ENCODE measurements at regions not wholly inside any gene's neighbourhood (a gene's known extent, or its start where the extent isn't known, plus 50 kb on each side); places are given as distances from the start of the nearest gene placed in this dataset.

- Mint-ChIP-seq H3K4me1 (ENCODE audit: insufficient read depth, unreplicated experiment) (no peaks in the 10 kb centered on the region), H3K27ac (ENCODE audit: low read depth, unreplicated experiment) (no peak overlapping the region), H3K36me3 (ENCODE audit: insufficient read depth, unreplicated experiment) (no peaks in the 10 kb centered on the region), H3K4me3 (ENCODE audit: unreplicated experiment) (no peak overlapping the region), H3K27me3 (ENCODE audit: insufficient read depth, unreplicated experiment) (no peaks in the 10 kb centered on the region), H3K9me3 (ENCODE audit: unreplicated experiment) (no peaks in the 10 kb centered on the region)
- no peak for TF ChIP-seq CTCF (IDR thresholded peaks at IDR 0.05; ENCODE audit: unreplicated experiment)
- CTCF ChIA-PET: no interaction called here
- POLR2A ChIA-PET: interaction anchor here (0.6 to 1.0 kb wide), 3 partner anchors 11 to 322 kb away, joined by 3 to 4 read pairs (median 3); no protein-coding TSS in a partner anchor
- BruUV-seq (replicated peaks): no TSS peak
- intact Hi-C loops (cut with micrococcal nuclease): no loop called here
- no peak for DNase-seq (ENCODE audit: unreplicated experiment)
Observed at GRCh38 chr2:192245329-192245728, 50.6 kb upstream of the TMEFF2 start.
